Keratinocyte (primary cell): ENCODE measurements at regions not wholly inside any gene's neighbourhood (a gene's known extent, or its start where the extent isn't known, plus 50 kb on each side); places are given as distances from the start of the nearest gene placed in this dataset.

ENCODE experiments used
- CTCF ChIP-seq, 3 experiments: IDR thresholded peaks in 1 of 3; conservative IDR thresholded peaks in 1 of 3; optimal IDR thresholded peaks in 1 of 3; 2 replicates in 2 of 3; 3 replicates in 1 of 3; pipeline versions ENCODE3 to v1.5.1; 2011; ENCODE audit warnings: low read length in 3 of 3, mild to moderate bottlenecking in 3 of 3, moderate library complexity in 2 of 3, control low read depth in 1 of 3, inconsistent platforms in 1 of 3; ENCODE audit not compliant: insufficient read depth in 2 of 3; ENCODE audit errors: extremely low read depth in 1 of 3
- EZH2 ChIP-seq: IDR thresholded peaks from one replicate; pipeline ENCODE4 v1.6.1; 2012; ENCODE audit warnings: inconsistent platforms, mild to moderate bottlenecking, low read length, moderate library complexity

- no peak for TF ChIP-seq CTCF (optimal IDR thresholded peaks at IDR 0.05 in 1 of 3, IDR thresholded peaks at IDR 0.05 in 1 of 3, conservative IDR thresholded peaks at IDR 0.05 in 1 of 3; ENCODE audit: extremely low read depth in 1 of 3, insufficient read depth in 2 of 3, low read length in 3 of 3)
- TF ChIP-seq EZH2, result no peak
Observed at GRCh38 chr7:108659867-108660266, 90.2 kb downstream of the DNAJB9 start.
